Mesothelial cell of epicardium (in vitro differentiated cells): ENCODE measurements at regions not wholly inside any gene's neighbourhood (a gene's known extent, or its start where the extent isn't known, plus 50 kb on each side); places are given as distances from the start of the nearest gene placed in this dataset.

Source experiments
- DNase-seq, 2 experiments: peaks; one replicate each; pipeline ENCODE4 v3.0.0; 2021; ENCODE audit warnings: low spot score in 2 of 2; ENCODE audit not compliant: unreplicated experiment in 2 of 2
- H3K27ac Mint-ChIP-seq: 2 replicates; pipeline ENCODE4 v1.8.0; 2021; ENCODE audit warnings: mixed read lengths
- H3K27me3 Mint-ChIP-seq: 2 replicates; pipeline ENCODE4 v1.8.0; 2021; ENCODE audit warnings: low read depth, mixed read lengths
- H3K36me3 Mint-ChIP-seq: 2 replicates; pipeline ENCODE4 v1.8.0; 2021; ENCODE audit warnings: mixed read lengths
- H3K4me1 Mint-ChIP-seq: 2 replicates; pipeline ENCODE4 v1.8.0; 2021; ENCODE audit warnings: mixed read lengths
- H3K4me3 Mint-ChIP-seq: 2 replicates; pipeline ENCODE4 v1.8.0; 2021; ENCODE audit warnings: mild to moderate bottlenecking, moderate library complexity, mixed read lengths
- H3K9me3 Mint-ChIP-seq: 2 replicates; pipeline ENCODE4 v1.8.0; 2021; ENCODE audit warnings: mixed read lengths
- TF ChIP-seq, protein P1 (sequence below): fragments of 200-600 bp; sonication (generic); IDR thresholded peaks from one replicate; pipeline ENCODE4 v1.5.0; 2021; ENCODE audit warnings: antibody characterized with exemption; ENCODE audit not compliant: unreplicated experiment

GRCh38 chr7:156466272-156466671 is 174.3 kb upstream of the RNF32 start:
- DNase-seq = no peak

DNA sequence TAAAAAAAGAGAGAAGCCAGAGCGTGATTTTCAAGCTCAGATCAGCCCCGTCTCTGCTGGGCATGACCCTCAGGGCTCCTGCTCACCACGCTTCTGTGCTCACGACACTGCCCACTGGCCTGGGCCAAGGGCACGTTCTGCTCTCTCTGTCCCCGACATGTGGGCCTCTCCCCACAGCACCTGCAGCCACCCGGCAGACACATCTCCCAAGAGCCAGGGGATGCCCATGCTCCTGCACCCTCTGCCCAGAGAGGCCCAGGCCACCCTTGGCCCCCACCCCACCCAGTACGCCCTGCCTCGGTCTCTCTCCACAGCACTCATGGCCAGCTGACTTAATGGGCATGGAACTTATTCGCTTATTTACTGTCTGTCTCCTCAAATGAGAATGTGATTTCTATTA is 175.4 kb upstream of the RNF32 start:
- Mint-ChIP-seq H3K9me3 (no peaks in the 10 kb centered on the region), H3K4me1 (peaks cover 3% of the 10 kb centered on the region), H3K36me3 (no peaks in the 10 kb centered on the region), H3K27me3 (peaks cover 48% of the 10 kb centered on the region), H3K27ac (no peak overlapping the region), H3K4me3 (no peak overlapping the region)
- TF ChIP-seq, protein P1, sequence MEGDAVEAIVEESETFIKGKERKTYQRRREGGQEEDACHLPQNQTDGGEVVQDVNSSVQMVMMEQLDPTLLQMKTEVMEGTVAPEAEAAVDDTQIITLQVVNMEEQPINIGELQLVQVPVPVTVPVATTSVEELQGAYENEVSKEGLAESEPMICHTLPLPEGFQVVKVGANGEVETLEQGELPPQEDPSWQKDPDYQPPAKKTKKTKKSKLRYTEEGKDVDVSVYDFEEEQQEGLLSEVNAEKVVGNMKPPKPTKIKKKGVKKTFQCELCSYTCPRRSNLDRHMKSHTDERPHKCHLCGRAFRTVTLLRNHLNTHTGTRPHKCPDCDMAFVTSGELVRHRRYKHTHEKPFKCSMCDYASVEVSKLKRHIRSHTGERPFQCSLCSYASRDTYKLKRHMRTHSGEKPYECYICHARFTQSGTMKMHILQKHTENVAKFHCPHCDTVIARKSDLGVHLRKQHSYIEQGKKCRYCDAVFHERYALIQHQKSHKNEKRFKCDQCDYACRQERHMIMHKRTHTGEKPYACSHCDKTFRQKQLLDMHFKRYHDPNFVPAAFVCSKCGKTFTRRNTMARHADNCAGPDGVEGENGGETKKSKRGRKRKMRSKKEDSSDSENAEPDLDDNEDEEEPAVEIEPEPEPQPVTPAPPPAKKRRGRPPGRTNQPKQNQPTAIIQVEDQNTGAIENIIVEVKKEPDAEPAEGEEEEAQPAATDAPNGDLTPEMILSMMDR = no peak
- DNase-seq = no peak

More at GRCh38 chr7:156466272-156466671, 174.3 kb upstream of the RNF32 start:
- TF ChIP-seq, protein P1 = no peak
- H3K27me3 Mint-ChIP-seq = peaks cover 44% of the 10 kb centered on the region
- H3K9me3 Mint-ChIP-seq = peaks cover 4% of the 10 kb centered on the region
- peaks cover 3% of the 10 kb centered on the region for H3K4me1 Mint-ChIP-seq
- peaks cover 5% of the 10 kb centered on the region for H3K36me3 Mint-ChIP-seq
- no peak overlapping the region for H3K4me3 Mint-ChIP-seq
- H3K27ac Mint-ChIP-seq = no peak overlapping the region

GRCh38 chr7:156464339-156464738 is 176.2 kb upstream of the RNF32 start:
- no peak overlapping the region for H3K27ac Mint-ChIP-seq
- H3K4me1 Mint-ChIP-seq = peaks cover 3% of the 10 kb centered on the region
- H3K36me3 Mint-ChIP-seq = no peaks in the 10 kb centered on the region
- TF ChIP-seq, protein P1 = no peak
- H3K27me3 Mint-ChIP-seq = peaks cover 48% of the 10 kb centered on the region
- H3K4me3 Mint-ChIP-seq = no peak overlapping the region
- DNase-seq = no peak
- H3K9me3 Mint-ChIP-seq = no peaks in the 10 kb centered on the region

- Mint-ChIP-seq H3K9me3 (no peaks in the 10 kb centered on the region), H3K4me3 (no peak overlapping the region), H3K36me3 (no peaks in the 10 kb centered on the region), H3K27ac (no peak overlapping the region), H3K4me1 (no peaks in the 10 kb centered on the region), H3K27me3 (peaks cover 53% of the 10 kb centered on the region)
- TF ChIP-seq, protein P1 = no peak
- DNase-seq = no peak
Measured at GRCh38 chr7:156463280-156463679, 177.3 kb upstream of the RNF32 start.

DNA sequence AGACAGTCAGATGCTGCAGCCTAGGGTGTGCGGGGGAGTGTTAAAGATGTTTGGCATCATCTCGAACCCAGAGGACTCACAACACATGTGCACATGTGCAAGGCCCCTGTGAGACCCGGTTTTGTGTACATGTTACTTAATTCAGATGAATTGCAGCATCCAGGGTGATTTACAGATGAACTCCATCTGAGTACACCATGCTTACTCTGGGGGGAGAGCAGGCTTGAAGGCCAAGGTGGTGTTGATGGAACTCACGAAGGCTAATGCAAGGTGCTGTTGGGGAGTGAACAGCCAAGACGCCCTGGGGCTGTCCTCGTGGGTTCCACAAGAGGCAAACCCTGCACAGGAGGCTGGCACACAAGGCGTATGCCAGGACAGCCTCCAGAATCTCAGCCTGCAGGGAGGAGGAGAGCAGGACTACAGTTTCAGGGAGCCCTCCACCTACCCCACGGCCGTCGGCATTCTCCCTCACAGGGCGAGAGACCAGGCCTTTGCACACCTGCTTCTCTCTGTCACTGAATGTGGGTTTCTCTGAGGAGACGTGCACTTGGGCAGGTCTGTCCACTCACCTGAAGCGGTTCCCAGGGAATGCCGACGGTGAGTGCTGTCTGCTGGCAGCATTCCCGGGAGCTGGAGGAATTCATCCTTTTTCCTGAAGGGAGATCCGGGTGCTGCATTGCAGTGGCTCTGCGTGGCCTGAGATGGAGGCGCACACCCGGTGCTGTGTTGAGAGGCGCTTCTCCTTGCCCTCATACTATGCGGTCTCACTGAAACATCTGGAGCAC is 178.5 kb upstream of the RNF32 start:
- H3K4me1 Mint-ChIP-seq = no peaks in the 10 kb centered on the region
- H3K36me3 Mint-ChIP-seq = no peaks in the 10 kb centered on the region
- TF ChIP-seq, protein P1 = no peak
- H3K9me3 Mint-ChIP-seq = no peaks in the 10 kb centered on the region
- H3K4me3 Mint-ChIP-seq = no peak overlapping the region
- H3K27ac Mint-ChIP-seq = no peak overlapping the region
- no peak for DNase-seq
- H3K27me3 Mint-ChIP-seq = peaks cover 50% of the 10 kb centered on the region
